ENCODE measurements at regions not wholly inside any gene's neighbourhood (a gene's known extent, or its start where the extent isn't known, plus 50 kb on each side); places are given as distances from the start of the nearest gene placed in this dataset.

- Histone ChIP-seq H4K20me1 (ENCODE audit: insufficient read depth, low read depth, low read length) (no peaks in the 10 kb centered on the region), H3K27ac (ENCODE audit: low read length) (no peak overlapping the region), H3K4me3 (ENCODE audit: low read length) (no peak overlapping the region), H3K9me2 (replicated peaks; ENCODE audit: insufficient read depth, low read length) (no peaks in the 10 kb centered on the region), H3K36me3 (ENCODE audit: insufficient read depth, low read length) (no peaks in the 10 kb centered on the region), H3K4me2 (ENCODE audit: low read depth, low read length, poor library complexity, severe bottlenecking) (no peak overlapping the region), H3K4me1 (ENCODE audit: low read length) (no peaks in the 10 kb centered on the region), H2AFZ (ENCODE audit: low read length) (no peak overlapping the region), H3K9ac (ENCODE audit: low read length) (no peak overlapping the region), H3K9me3 (ENCODE audit: low read length) (no peaks in the 10 kb centered on the region), H3K27me3 (ENCODE audit: low read length) (no peaks in the 10 kb centered on the region), H3K79me2 (ENCODE audit: low read length) (no peaks in the 10 kb centered on the region)
- no peak for DNase-seq
These were observed 1205.5 kb upstream of the CITED2 start for GRCh38 chr6:140579918-140580317.

GRCh38 chr6:140576004-140576555, 1201.6 kb upstream of the CITED2 start:
- Histone ChIP-seq H3K36me3 (ENCODE audit: insufficient read depth, low read length) (no peaks in the 10 kb centered on the region), H3K27ac (ENCODE audit: low read length) (no peak overlapping the region), H3K4me2 (ENCODE audit: low read depth, low read length, poor library complexity, severe bottlenecking) (no peak overlapping the region), H3K79me2 (ENCODE audit: low read length) (no peaks in the 10 kb centered on the region), H3K9me3 (ENCODE audit: low read length) (no peaks in the 10 kb centered on the region), H4K20me1 (ENCODE audit: insufficient read depth, low read depth, low read length) (no peaks in the 10 kb centered on the region), H3K4me1 (ENCODE audit: low read length) (no peaks in the 10 kb centered on the region), H3K9ac (ENCODE audit: low read length) (no peak overlapping the region), H2AFZ (ENCODE audit: low read length) (no peak overlapping the region), H3K9me2 (replicated peaks; ENCODE audit: insufficient read depth, low read length) (no peaks in the 10 kb centered on the region), H3K27me3 (ENCODE audit: low read length) (no peaks in the 10 kb centered on the region), H3K4me3 (ENCODE audit: low read length) (no peak overlapping the region)
- DNase-seq = no peak

- Histone ChIP-seq H3K79me2 (ENCODE audit: low read length) (no peaks in the 10 kb centered on the region), H3K27me3 (ENCODE audit: low read length) (no peaks in the 10 kb centered on the region), H4K20me1 (ENCODE audit: insufficient read depth, low read depth, low read length) (no peaks in the 10 kb centered on the region), H3K4me2 (ENCODE audit: low read depth, low read length, poor library complexity, severe bottlenecking) (no peak overlapping the region), H3K4me1 (ENCODE audit: low read length) (no peaks in the 10 kb centered on the region), H3K36me3 (ENCODE audit: insufficient read depth, low read length) (no peaks in the 10 kb centered on the region), H2AFZ (ENCODE audit: low read length) (no peak overlapping the region), H3K27ac (ENCODE audit: low read length) (no peak overlapping the region), H3K9me3 (ENCODE audit: low read length) (no peaks in the 10 kb centered on the region), H3K9ac (ENCODE audit: low read length) (no peak overlapping the region), H3K4me3 (ENCODE audit: low read length) (no peak overlapping the region), H3K9me2 (replicated peaks; ENCODE audit: insufficient read depth, low read length) (no peaks in the 10 kb centered on the region)
- no peak for DNase-seq
These were observed 1198.4 kb upstream of the CITED2 start for GRCh38 chr6:140572867-140573266.

GRCh38 chr6:140572129-140572528, 1197.7 kb upstream of the CITED2 start:
- no peak for DNase-seq
- Histone ChIP-seq H3K4me1 (ENCODE audit: low read length) (no peaks in the 10 kb centered on the region), H3K9me2 (replicated peaks; ENCODE audit: insufficient read depth, low read length) (no peaks in the 10 kb centered on the region), H3K4me3 (ENCODE audit: low read length) (no peak overlapping the region), H4K20me1 (ENCODE audit: insufficient read depth, low read depth, low read length) (no peaks in the 10 kb centered on the region), H3K4me2 (ENCODE audit: low read depth, low read length, poor library complexity, severe bottlenecking) (no peak overlapping the region), H3K27ac (ENCODE audit: low read length) (no peak overlapping the region), H3K79me2 (ENCODE audit: low read length) (no peaks in the 10 kb centered on the region), H3K36me3 (ENCODE audit: insufficient read depth, low read length) (no peaks in the 10 kb centered on the region), H2AFZ (ENCODE audit: low read length) (no peak overlapping the region), H3K27me3 (ENCODE audit: low read length) (no peaks in the 10 kb centered on the region), H3K9me3 (ENCODE audit: low read length) (no peaks in the 10 kb centered on the region), H3K9ac (ENCODE audit: low read length) (no peak overlapping the region)

- no peaks in the 10 kb centered on the region for H4K20me1 ChIP-seq (ENCODE audit: insufficient read depth, low read depth, low read length)
- H3K27me3 ChIP-seq (ENCODE audit: low read length) = no peaks in the 10 kb centered on the region
- H3K9me3 ChIP-seq (ENCODE audit: low read length) = no peaks in the 10 kb centered on the region
- H3K4me2 ChIP-seq (ENCODE audit: low read depth, low read length, poor library complexity, severe bottlenecking) = no peak overlapping the region
- H3K4me1 ChIP-seq (ENCODE audit: low read length) = no peaks in the 10 kb centered on the region
- H2AFZ ChIP-seq (ENCODE audit: low read length) = no peak overlapping the region
- no peaks in the 10 kb centered on the region for H3K79me2 ChIP-seq (ENCODE audit: low read length)
- H3K4me3 ChIP-seq (ENCODE audit: low read length) = no peak overlapping the region
- DNase-seq = no peak
- H3K27ac ChIP-seq (ENCODE audit: low read length) = no peak overlapping the region
- no peak overlapping the region for H3K9ac ChIP-seq (ENCODE audit: low read length)
- no peaks in the 10 kb centered on the region for H3K36me3 ChIP-seq (ENCODE audit: insufficient read depth, low read length)
- no peaks in the 10 kb centered on the region for H3K9me2 ChIP-seq (replicated peaks; ENCODE audit: insufficient read depth, low read length)
These were observed 1196.7 kb upstream of the CITED2 start for GRCh38 chr6:140571145-140571544.

- DNase-seq = no peak
- Histone ChIP-seq H3K4me2 (ENCODE audit: low read depth, low read length, poor library complexity, severe bottlenecking) (no peak overlapping the region), H4K20me1 (ENCODE audit: insufficient read depth, low read depth, low read length) (no peaks in the 10 kb centered on the region), H3K27me3 (ENCODE audit: low read length) (no peaks in the 10 kb centered on the region), H3K9ac (ENCODE audit: low read length) (no peak overlapping the region), H3K36me3 (ENCODE audit: insufficient read depth, low read length) (no peaks in the 10 kb centered on the region), H3K9me2 (replicated peaks; ENCODE audit: insufficient read depth, low read length) (no peaks in the 10 kb centered on the region), H3K79me2 (ENCODE audit: low read length) (no peaks in the 10 kb centered on the region), H2AFZ (ENCODE audit: low read length) (no peak overlapping the region), H3K9me3 (ENCODE audit: low read length) (no peaks in the 10 kb centered on the region), H3K27ac (ENCODE audit: low read length) (no peak overlapping the region), H3K4me3 (ENCODE audit: low read length) (no peak overlapping the region), H3K4me1 (ENCODE audit: low read length) (no peaks in the 10 kb centered on the region)
These were observed 1193.0 kb upstream of the CITED2 start for GRCh38 chr6:140567466-140567865.

GRCh38 chr6:140566781-140567277, 1192.4 kb upstream of the CITED2 start:
- no peaks in the 10 kb centered on the region for H3K27me3 ChIP-seq (ENCODE audit: low read length)
- no peak overlapping the region for H3K27ac ChIP-seq (ENCODE audit: low read length)
- no peak overlapping the region for H3K4me3 ChIP-seq (ENCODE audit: low read length)
- no peaks in the 10 kb centered on the region for H3K36me3 ChIP-seq (ENCODE audit: insufficient read depth, low read length)
- H2AFZ ChIP-seq (ENCODE audit: low read length) = no peak overlapping the region
- no peak overlapping the region for H3K4me2 ChIP-seq (ENCODE audit: low read depth, low read length, poor library complexity, severe bottlenecking)
- H3K9me2 ChIP-seq (replicated peaks; ENCODE audit: insufficient read depth, low read length) = no peaks in the 10 kb centered on the region
- no peaks in the 10 kb centered on the region for H3K4me1 ChIP-seq (ENCODE audit: low read length)
- no peak overlapping the region for H3K9ac ChIP-seq (ENCODE audit: low read length)
- no peaks in the 10 kb centered on the region for H4K20me1 ChIP-seq (ENCODE audit: insufficient read depth, low read depth, low read length)
- DNase-seq = no peak
- H3K79me2 ChIP-seq (ENCODE audit: low read length) = no peaks in the 10 kb centered on the region
- no peaks in the 10 kb centered on the region for H3K9me3 ChIP-seq (ENCODE audit: low read length)

- Histone ChIP-seq H3K4me2 (ENCODE audit: low read depth, low read length, poor library complexity, severe bottlenecking) (no peak overlapping the region), H3K4me1 (ENCODE audit: low read length) (no peaks in the 10 kb centered on the region), H3K9me3 (ENCODE audit: low read length) (no peaks in the 10 kb centered on the region), H3K27me3 (ENCODE audit: low read length) (no peaks in the 10 kb centered on the region), H4K20me1 (ENCODE audit: insufficient read depth, low read depth, low read length) (no peaks in the 10 kb centered on the region), H3K27ac (ENCODE audit: low read length) (no peak overlapping the region), H3K36me3 (ENCODE audit: insufficient read depth, low read length) (no peaks in the 10 kb centered on the region), H2AFZ (ENCODE audit: low read length) (no peak overlapping the region), H3K9ac (ENCODE audit: low read length) (no peak overlapping the region), H3K9me2 (replicated peaks; ENCODE audit: insufficient read depth, low read length) (no peaks in the 10 kb centered on the region), H3K4me3 (ENCODE audit: low read length) (no peak overlapping the region), H3K79me2 (ENCODE audit: low read length) (no peaks in the 10 kb centered on the region)
- DNase-seq = no peak
These were observed 1189.3 kb upstream of the CITED2 start for GRCh38 chr6:140563728-140564127.

GRCh38 chr6:140561701-140562100, 1187.3 kb upstream of the CITED2 start:
- DNase-seq = peak; percentile 29
- no peaks in the 10 kb centered on the region for H3K27me3 ChIP-seq (ENCODE audit: low read length)
- no peak overlapping the region for H3K9ac ChIP-seq (ENCODE audit: low read length)
- H3K36me3 ChIP-seq (ENCODE audit: insufficient read depth, low read length) = no peaks in the 10 kb centered on the region
- no peaks in the 10 kb centered on the region for H3K9me3 ChIP-seq (ENCODE audit: low read length)
- H3K4me3 ChIP-seq (ENCODE audit: low read length) = no peak overlapping the region
- H3K4me1 ChIP-seq (ENCODE audit: low read length) = no peaks in the 10 kb centered on the region
- no peak overlapping the region for H3K4me2 ChIP-seq (ENCODE audit: low read depth, low read length, poor library complexity, severe bottlenecking)
- no peaks in the 10 kb centered on the region for H3K79me2 ChIP-seq (ENCODE audit: low read length)
- H4K20me1 ChIP-seq (ENCODE audit: insufficient read depth, low read depth, low read length) = no peaks in the 10 kb centered on the region
- H2AFZ ChIP-seq (ENCODE audit: low read length) = no peak overlapping the region
- H3K27ac ChIP-seq (ENCODE audit: low read length) = no peak overlapping the region
- H3K9me2 ChIP-seq (replicated peaks; ENCODE audit: insufficient read depth, low read length) = no peaks in the 10 kb centered on the region

Measured in Karpas-422 (cell line).